Thymus (tissue), 11 donors: ENCODE measurements at regions not wholly inside any gene's neighbourhood (a gene's known extent, or its start where the extent isn't known, plus 50 kb on each side); places are given as distances from the start of the nearest gene placed in this dataset.

ENCODE experiments used
- DNase-seq, 9 donors: peaks; one replicate each; pipeline ENCODE4 v3.0.0-alpha.2; 2013; ENCODE audit warnings: low spot score in 9 of 9, low read depth in 6 of 9, missing footprints in 1 of 9
- H3K27ac ChIP-seq, 2 donors: one replicate each; pipeline ENCODE4 v1.5.1; 2013; ENCODE audit warnings: control low read depth in 1 of 2, low read depth in 1 of 2, low read length in 1 of 2, mild to moderate bottlenecking in 1 of 2, moderate library complexity in 1 of 2
- H3K27me3 ChIP-seq, 2 donors: one replicate each; pipeline ENCODE4 v1.5.1; 2013; ENCODE audit warnings: low read length in 1 of 2; ENCODE audit not compliant: control insufficient read depth in 2 of 2, insufficient read depth in 1 of 2
- H3K36me3 ChIP-seq, 2 donors: one replicate each; pipeline ENCODE4 v1.5.1; 2013; ENCODE audit warnings: low read length in 1 of 2, mild to moderate bottlenecking in 1 of 2, moderate library complexity in 1 of 2; ENCODE audit not compliant: control insufficient read depth in 2 of 2, insufficient read depth in 2 of 2
- H3K4me1 ChIP-seq, 2 donors: one replicate each; pipeline ENCODE4 v1.5.1; 2013; ENCODE audit warnings: low read length in 2 of 2; ENCODE audit not compliant: control insufficient read depth in 2 of 2, insufficient read depth in 2 of 2
- H3K4me3 ChIP-seq, 2 donors: one replicate each; pipeline ENCODE4 v1.5.1; 2013; ENCODE audit warnings: low read length in 2 of 2, control low read depth in 1 of 2, mild to moderate bottlenecking in 1 of 2
- H3K9me3 ChIP-seq, 2 donors: one replicate each; pipeline ENCODE4 v1.5.1; 2013; ENCODE audit warnings: low read length in 1 of 2, mild to moderate bottlenecking in 1 of 2; ENCODE audit not compliant: control insufficient read depth in 2 of 2, insufficient read depth in 1 of 2
- WGBS: extraction: QIAGEN DNeasy Blood & Tissue Kit; methylation state at CpG from one replicate; pipeline ENCODE4 v1.1.7; 2013; 5-methylcytosine and 5-hydroxymethylcytosine counted together
- donor health status: healthy.

DNA sequence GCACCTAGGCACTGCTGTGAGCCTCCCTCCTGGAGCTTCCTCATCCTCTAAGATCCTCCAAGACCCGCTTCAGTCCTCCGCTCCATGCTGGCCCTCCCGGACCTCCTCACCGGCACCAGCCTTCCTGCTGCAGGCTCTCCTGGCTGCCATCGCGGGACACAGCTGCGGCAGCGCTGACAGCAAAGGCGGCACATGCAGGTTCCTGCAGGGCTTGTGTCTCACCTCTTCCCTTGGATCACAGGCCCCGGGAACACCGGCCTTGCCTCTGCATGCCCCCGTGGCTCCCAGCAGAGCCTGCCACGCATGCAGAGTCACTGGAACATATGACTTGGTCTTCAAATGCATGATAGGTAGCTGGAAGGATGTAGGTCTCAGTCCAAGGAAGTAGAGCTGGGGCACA is 67.2 kb downstream of the PTGR3 start:
- H3K4me3 ChIP-seq = no peak overlapping the region
- no peak overlapping the region for H3K27ac ChIP-seq
- no peaks in the 10 kb centered on the region for H3K9me3 ChIP-seq
- H3K36me3 ChIP-seq = no peaks in the 10 kb centered on the region
- DNase-seq = no peak
- 96% methylated on average over 13 of the region's 13 CpGs for WGBS
- peaks cover 0 to 2% of the 10 kb centered on the region in 2 donors for H3K27me3 ChIP-seq
- no peaks in the 10 kb centered on the region for H3K4me1 ChIP-seq

DNA sequence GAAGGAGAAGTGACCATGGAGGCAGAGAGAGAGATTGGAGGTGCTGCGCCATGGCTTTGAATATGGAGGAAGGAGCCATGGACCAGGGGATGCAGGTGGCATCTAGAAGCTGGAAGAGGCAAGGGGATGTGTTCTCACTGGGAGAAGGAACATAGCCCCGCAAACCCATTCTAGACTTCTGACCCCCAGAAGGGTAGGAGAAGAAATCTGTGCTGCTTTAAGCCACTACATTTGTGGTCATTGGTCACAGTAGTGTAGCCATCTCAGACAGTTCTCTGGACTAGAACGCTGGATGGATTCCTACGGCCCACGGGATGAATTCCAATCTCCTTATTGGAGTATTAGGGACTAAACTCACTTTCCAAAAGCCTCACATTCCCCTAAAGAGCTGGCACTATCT is 67.8 kb downstream of the PTGR3 start:
- no peaks in the 10 kb centered on the region for H3K9me3 ChIP-seq
- DNase-seq = no peak
- 94% methylated on average over 5 of the region's 5 CpGs for WGBS
- peaks cover 0 to 2% of the 10 kb centered on the region in 2 donors for H3K27me3 ChIP-seq
- H3K36me3 ChIP-seq = no peaks in the 10 kb centered on the region
- no peak overlapping the region for H3K27ac ChIP-seq
- no peaks in the 10 kb centered on the region for H3K4me1 ChIP-seq
- H3K4me3 ChIP-seq = no peak overlapping the region

GRCh38 chr18:75140296-75140695 is 68.6 kb downstream of the PTGR3 start:
- no peak overlapping the region for H3K4me3 ChIP-seq
- peaks cover 0 to 2% of the 10 kb centered on the region in 2 donors for H3K27me3 ChIP-seq
- 92% methylated on average over 5 of the region's 5 CpGs for WGBS
- no peaks in the 10 kb centered on the region for H3K9me3 ChIP-seq
- no peak overlapping the region for H3K27ac ChIP-seq
- no peaks in the 10 kb centered on the region for H3K4me1 ChIP-seq
- H3K36me3 ChIP-seq = no peaks in the 10 kb centered on the region
- no peak for DNase-seq

DNA sequence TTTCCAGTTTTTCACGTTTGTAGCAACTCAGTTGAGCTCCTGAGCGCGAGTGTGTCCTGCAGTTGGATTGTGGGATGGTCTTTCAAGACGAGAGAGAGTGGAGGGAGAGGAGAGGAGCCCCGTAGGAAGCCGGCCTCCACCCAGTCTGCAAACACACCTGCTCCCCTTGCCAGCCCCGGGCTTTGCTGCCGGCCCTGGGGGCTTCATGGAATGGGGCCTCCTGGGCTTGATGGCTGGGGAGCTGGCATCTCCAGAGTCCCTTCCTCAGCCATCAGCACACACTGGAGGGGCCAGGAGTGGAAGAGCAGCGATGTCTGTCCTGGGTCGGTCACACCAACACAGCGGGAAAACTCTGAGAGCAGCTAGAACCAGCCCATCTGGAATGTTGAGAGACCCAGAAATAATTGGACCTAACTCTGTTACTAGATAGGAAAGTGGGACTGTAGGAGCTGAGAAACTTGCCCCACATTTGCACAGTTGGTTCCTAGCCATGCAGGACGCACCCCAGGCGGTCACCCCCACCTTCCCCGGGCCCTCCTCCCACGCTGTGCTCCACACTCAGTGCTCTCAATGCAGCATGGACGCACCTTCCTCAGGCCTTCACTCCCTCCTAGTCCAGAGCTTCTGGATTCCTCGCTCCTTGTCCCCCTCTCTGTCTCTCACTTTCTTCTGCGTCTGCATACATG is 69.6 kb downstream of the PTGR3 start:
- H3K27me3 ChIP-seq = peaks cover 0 to 2% of the 10 kb centered on the region in 2 donors
- H3K9me3 ChIP-seq = no peaks in the 10 kb centered on the region
- H3K27ac ChIP-seq = no peak overlapping the region
- no peak for DNase-seq
- H3K4me1 ChIP-seq = no peaks in the 10 kb centered on the region
- WGBS = 95% methylated on average over 18 of the region's 18 CpGs
- no peak overlapping the region for H3K4me3 ChIP-seq
- no peaks in the 10 kb centered on the region for H3K36me3 ChIP-seq

DNA sequence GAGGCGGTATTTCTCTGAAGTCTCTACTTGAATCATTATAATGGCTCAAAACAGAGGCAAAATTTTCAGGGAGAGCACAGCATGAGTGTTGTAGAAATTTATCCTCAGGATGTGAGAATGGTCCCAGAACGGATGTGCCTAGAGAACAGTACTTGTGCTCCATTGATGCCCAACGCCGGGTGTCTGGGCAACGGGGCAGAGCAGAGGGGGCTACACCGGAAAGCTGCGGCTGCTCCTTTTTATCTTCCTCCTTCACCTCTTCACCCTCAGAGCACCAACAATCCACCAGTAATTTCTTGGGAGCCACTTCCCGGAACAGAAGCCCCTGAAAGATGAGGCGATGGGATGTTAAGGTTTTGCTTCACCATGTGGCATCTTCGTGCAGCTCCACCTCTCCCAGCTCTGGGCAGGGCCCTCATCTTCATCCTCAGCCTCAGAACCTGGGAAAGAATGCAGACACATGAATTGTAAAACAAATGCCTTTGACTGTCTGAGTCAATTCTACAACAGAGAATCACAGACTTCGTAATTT is 71.5 kb downstream of the PTGR3 start:
- Histone ChIP-seq H3K27me3 (peaks cover 0 to 2% of the 10 kb centered on the region in 2 donors), H3K4me3 (no peak overlapping the region), H3K27ac (no peak overlapping the region), H3K36me3 (no peaks in the 10 kb centered on the region), H3K4me1 (no peaks in the 10 kb centered on the region), H3K9me3 (no peaks in the 10 kb centered on the region)
- 98% methylated on average over 11 of the region's 11 CpGs for WGBS
- no peak for DNase-seq

DNA sequence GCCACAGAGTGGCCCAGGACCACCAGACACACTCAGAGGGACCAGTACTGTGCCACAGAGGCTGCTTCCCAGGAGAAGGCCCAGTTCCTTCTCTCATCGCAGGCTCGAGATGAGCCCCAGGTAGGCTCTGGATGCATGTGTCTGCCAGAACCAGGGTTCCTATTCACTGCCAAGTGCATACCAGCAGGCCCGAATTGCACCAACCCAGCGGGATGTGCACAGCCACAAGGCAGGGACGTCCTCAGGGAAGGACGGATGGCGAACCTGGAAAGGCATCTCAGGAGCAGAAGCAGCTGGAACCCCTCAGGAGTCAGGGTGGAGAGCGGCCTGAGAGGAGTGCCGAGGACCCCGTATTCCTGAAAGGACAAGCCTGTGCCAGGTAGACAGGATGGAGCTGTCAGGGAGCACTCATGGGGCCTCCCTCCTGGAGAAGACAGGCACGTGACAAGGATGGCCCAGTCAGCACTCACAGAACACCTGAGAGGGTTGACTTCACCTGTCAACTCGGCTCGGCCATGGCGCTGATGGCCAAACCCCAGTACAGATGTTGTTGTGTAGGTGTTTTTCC is 73.7 kb downstream of the PTGR3 start:
- no peaks in the 10 kb centered on the region for H3K9me3 ChIP-seq
- H3K27me3 ChIP-seq = peaks cover 0 to 3% of the 10 kb centered on the region in 2 donors
- no peak overlapping the region for H3K27ac ChIP-seq
- peaks cover 0 to 5% of the 10 kb centered on the region in 2 donors for H3K4me1 ChIP-seq
- no peak overlapping the region for H3K4me3 ChIP-seq
- no peaks in the 10 kb centered on the region for H3K36me3 ChIP-seq
- no peak for DNase-seq
- WGBS = 98% methylated on average over 14 of the region's 14 CpGs

DNA sequence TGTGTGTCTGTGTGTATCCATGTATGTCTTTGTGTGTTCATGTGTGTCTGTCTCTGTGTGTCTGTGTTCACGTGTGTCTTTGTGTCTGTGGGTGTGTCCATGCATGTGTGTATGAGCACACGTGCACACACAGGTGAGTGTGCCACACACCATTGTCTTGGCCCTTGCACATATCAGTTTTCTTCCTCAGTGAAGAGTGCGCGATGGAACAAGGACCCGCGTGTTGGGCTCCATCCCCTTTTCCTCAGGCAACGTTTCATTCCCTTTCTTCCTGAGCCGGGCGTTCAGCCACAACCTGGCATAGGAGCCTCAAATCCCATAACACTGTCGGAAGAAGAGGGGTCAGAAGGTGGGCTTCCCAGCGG is 74.3 kb downstream of the PTGR3 start:
- WGBS = 97% methylated on average over 11 of the region's 11 CpGs
- no peaks in the 10 kb centered on the region for H3K36me3 ChIP-seq

DNA sequence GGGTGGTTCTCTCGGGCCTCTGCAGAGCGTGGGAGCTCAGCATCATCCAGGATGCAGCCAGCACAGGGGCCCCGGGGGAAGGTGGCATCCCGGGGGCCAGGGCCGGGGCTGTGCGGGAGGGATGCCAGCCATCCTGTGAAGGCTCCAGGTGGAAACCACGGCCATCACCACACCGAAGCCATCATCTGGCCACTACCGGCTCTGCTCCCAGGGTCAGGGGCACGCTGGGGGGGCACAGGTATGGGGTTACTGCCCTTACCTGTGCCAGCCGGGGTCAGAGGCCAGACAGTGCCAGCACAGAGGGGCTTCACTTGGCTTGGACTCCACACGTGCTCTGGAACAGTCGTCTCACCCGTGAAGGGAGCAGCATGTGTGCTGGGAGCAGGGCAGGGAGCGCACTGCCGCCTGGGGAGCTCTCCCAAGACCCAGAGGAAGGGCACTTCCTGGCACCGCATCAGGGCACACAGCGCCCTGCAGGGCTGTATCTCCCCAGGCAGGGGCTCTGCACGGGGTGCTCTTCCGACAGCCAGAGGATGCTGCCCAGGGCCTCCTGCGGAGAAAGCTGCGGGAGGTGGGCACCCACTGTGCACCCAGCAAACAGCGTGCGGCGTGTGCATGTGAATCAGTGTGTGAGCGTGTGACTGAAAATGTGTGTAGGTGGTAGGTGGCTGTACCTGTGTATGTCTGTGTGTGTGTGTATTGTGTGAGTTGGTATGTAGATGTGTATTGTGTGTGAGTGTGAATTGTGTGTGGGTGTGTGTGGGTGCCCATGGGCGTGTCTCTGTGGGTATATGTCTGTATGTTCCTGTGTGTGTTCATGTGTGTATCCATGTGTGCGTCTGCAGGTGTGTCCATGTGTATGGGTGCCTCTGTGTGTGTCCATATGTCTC is 75.0 kb downstream of the PTGR3 start:
- no peak for DNase-seq
- Histone ChIP-seq H3K27me3 (peaks cover 0 to 3% of the 10 kb centered on the region in 2 donors), H3K9me3 (no peaks in the 10 kb centered on the region), H3K36me3 (no peaks in the 10 kb centered on the region), H3K4me1 (peaks cover 0 to 5% of the 10 kb centered on the region in 2 donors), H3K27ac (no peak overlapping the region), H3K4me3 (no peak overlapping the region)
- WGBS = 96% methylated on average over 28 of the region's 28 CpGs

More for the DNA sequence above, 74.3 kb downstream of the PTGR3 start:
- no peak for DNase-seq
- no peaks in the 10 kb centered on the region for H3K9me3 ChIP-seq
- H3K27ac ChIP-seq = no peak overlapping the region
- H3K4me3 ChIP-seq = no peak overlapping the region
- H3K4me1 ChIP-seq = peaks cover 0 to 5% of the 10 kb centered on the region in 2 donors
- peaks cover 0 to 3% of the 10 kb centered on the region in 2 donors for H3K27me3 ChIP-seq
